GM12865 (cell line): ENCODE measurements at regions not wholly inside any gene's neighbourhood (a gene's known extent, or its start where the extent isn't known, plus 50 kb on each side); places are given as distances from the start of the nearest gene placed in this dataset.

Experiments
- DNase-seq: peaks from one replicate; pipeline ENCODE4 v3.0.0; 2010; ENCODE audit warnings: low read depth
- H3K4me3 ChIP-seq: 2 replicates; pipeline ENCODE4 v1.5.1; 2011; ENCODE audit warnings: mild to moderate bottlenecking, low read depth, low read length, control low read depth
- TF ChIP-seq, protein P1 (sequence below): IDR thresholded peaks from 2 replicates; pipeline ENCODE4 v1.5.1; 2011; ENCODE audit warnings: low read length, control low read depth, low read depth, inconsistent platforms; ENCODE audit not compliant: insufficient read depth; ENCODE audit errors: missing control alignments

DNA sequence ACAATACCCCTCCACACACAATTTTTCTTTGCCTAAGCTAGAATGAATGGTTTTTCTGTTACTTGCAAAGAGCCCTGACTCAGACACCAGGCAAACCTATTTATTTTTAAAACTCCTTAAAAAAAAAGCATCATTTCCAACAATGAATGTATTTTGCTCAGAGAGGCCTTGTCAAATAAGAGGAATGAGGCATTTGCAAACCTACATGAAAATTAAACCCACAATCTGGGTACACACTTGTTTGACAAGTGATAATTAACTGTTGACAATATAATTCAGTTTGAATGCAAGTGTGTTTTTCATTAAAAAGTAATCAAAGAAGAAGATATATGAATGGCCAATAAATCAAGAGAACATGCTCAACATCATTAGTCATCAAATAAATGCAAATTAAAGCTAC is 339.5 kb downstream of the PTPRU start:
- TF ChIP-seq, protein P1, sequence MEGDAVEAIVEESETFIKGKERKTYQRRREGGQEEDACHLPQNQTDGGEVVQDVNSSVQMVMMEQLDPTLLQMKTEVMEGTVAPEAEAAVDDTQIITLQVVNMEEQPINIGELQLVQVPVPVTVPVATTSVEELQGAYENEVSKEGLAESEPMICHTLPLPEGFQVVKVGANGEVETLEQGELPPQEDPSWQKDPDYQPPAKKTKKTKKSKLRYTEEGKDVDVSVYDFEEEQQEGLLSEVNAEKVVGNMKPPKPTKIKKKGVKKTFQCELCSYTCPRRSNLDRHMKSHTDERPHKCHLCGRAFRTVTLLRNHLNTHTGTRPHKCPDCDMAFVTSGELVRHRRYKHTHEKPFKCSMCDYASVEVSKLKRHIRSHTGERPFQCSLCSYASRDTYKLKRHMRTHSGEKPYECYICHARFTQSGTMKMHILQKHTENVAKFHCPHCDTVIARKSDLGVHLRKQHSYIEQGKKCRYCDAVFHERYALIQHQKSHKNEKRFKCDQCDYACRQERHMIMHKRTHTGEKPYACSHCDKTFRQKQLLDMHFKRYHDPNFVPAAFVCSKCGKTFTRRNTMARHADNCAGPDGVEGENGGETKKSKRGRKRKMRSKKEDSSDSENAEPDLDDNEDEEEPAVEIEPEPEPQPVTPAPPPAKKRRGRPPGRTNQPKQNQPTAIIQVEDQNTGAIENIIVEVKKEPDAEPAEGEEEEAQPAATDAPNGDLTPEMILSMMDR: no peak
- H3K4me3 ChIP-seq: no peak overlapping the region
- no peak for DNase-seq

DNA sequence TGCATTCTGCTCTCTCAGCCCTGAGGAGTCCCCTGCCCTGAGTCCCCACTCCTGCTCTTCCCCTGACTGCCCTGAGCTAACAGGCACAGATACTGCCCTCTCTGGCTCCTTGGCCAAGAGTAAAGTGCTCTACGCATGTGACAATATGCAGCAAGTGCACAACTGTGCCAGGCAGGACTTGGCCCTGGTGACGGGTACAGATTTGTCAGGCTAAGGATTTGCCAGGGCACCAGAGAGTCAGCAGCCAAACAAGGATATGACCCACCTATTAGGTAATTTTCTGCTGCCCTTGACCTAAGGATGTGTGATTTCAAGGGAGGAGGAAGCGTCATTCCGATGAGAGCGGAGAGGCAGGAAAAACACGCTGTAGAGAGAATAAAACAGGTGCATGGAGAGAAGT is 339.0 kb downstream of the PTPRU start:
- TF ChIP-seq, protein P1: no peak
- H3K4me3 ChIP-seq: no peak overlapping the region
- no peak for DNase-seq

DNA sequence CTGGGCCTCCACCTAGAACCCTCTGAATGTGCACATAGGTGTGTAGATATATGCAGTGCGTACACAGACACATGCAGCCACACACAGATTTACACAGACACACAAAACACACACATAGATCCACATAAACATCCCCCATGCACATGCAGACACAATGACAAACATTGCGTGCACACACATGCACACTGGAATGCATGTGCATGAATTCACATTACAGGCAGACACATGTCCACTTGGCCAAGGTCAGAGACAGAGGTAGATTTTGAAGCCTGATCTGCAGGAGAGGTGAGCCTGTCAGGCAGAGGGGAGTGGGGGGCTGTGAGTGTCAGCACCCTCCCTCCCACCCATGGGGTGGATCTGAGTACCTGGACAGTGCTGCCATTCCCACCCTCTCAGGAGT is 338.5 kb downstream of the PTPRU start:
- TF ChIP-seq, protein P1: no peak
- DNase-seq: no peak
- no peak overlapping the region for H3K4me3 ChIP-seq

DNA sequence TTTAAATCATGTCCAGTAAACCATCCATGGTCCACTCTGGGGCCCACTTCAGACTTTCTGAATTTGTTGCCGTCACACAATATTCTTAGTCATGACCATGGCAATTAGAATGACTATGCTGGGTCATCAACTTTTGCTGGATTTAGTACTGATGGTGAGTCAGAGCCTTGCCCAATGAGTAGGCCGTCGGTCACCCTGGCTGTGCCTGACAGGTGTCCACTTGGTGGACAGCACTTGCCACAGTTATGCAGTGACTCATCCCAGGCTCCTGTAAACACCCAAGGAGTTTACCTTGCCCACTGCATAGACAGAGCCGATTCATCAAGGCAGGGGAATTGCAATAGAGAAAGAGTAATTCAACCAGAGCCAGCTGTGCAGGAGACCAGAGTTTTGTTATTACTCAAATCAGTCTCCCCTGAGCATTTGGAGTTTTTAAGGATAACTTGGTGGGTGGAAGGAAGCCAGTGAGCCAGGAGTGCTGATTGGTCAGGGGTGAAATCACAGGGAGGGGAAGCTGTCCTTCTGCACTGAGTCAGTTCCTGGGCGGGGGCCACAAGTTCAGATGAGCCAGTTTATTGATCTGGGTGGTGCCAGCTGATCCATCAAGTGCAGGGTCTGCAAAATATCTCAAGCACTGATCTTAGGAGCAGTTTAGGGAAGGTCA is 333.8 kb downstream of the PTPRU start:
- DNase-seq: no peak
- TF ChIP-seq, protein P1: no peak
- H3K4me3 ChIP-seq: no peak overlapping the region

DNA sequence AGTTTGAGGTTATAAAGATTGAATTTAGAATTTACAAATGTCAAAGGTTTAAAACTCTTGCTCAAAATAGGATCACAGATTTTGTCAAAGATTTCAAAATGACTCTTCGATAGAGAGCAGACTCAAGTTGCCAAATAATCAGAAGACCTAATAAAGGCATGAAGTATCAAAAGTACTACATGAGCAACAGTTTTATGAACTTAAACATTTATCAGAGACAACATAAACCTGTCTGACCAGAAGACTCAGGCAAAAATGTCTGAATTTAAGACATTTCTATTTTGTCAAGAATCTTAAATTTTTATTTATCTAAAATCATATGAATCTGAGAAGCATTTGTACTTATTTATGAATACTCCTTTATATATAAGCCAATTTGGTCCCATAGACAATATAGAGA is 330.9 kb downstream of the PTPRU start:
- no peak for DNase-seq
- TF ChIP-seq, protein P1: no peak
- no peak overlapping the region for H3K4me3 ChIP-seq

DNA sequence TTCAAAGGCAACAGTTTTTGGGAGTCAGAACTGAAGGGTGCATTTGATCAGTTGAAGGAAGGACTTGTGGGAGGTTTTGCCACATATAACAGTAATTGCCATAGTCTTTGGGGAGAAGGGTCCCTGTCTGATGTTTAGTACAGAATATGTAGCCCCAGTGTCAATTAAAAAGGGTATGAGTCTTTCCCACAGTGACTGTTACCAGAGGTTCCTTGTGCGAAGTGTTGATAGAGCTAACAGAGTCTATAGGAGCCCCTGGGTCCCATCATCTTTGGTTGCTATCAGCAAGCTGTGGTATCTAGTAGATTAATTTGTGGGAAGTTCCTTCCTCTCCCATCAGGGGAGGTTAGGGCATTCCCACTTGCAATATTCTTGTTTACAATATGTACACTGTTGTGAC is 329.2 kb downstream of the PTPRU start:
- TF ChIP-seq, protein P1: no peak
- H3K4me3 ChIP-seq: no peak overlapping the region
- DNase-seq: no peak

DNA sequence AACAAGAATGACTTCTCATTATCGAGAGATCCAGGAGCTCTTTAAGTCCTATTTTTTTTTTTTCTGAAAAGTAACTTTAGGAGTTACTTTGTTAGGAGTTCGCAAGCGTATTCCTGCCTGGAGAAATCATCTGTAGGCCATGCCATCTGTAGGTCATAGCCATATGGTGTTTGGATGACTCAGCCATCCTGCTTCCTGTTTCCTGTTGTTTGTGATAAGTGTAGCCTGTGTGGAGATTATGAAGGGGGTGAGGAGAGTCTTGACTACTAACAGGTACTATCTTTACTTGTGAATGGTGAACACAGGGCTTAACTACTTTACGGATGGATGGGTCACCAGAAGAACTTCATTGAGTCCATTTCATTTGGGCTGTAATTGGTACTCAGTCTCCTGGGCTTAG is 327.2 kb downstream of the PTPRU start:
- TF ChIP-seq, protein P1: no peak
- no peak overlapping the region for H3K4me3 ChIP-seq
- no peak for DNase-seq
